ENCODE measurements at regions not wholly inside any gene's neighbourhood (a gene's known extent, or its start where the extent isn't known, plus 50 kb on each side); places are given as distances from the start of the nearest gene placed in this dataset.

DNA sequence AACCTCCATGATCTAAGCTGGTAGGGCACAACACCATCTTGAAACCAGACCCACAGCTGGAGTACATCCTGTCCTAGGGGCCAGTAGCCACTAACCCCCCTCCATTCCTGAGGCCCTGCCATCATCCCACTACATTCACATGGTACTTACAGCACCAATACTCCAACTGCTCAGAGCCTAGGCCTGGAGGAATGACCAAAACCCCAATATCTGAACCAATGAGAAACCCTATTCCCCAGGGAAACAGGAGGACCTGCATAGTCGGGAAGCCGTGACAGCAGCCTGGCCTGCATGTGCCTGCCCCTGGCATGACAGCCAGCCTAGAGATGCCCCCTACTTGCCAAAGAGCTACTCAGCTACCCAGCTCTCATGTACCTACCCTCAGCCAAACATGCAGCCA lies 65.4 kb upstream of the DMRT1 start:
- DNase-seq = no peak

DNA sequence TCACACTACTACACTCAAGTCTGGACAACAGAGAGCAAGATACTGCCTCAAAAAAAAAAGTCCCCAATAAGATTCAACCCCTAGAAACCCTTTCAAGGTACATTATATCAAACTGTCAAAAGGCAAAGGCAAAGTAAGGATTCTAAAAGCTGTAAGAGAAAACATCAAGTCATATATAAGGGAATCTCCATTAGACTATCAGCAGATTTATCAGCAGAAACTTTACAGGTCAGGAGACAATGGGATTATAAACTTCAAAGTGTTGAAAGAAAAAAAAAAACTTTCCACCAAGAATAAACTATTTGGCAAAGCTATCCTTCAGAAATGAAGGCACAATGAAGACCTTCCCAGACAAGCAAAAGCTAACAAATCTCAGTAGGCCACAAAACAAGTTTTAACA lies 63.5 kb upstream of the DMRT1 start:
- DNase-seq = no peak

DNA sequence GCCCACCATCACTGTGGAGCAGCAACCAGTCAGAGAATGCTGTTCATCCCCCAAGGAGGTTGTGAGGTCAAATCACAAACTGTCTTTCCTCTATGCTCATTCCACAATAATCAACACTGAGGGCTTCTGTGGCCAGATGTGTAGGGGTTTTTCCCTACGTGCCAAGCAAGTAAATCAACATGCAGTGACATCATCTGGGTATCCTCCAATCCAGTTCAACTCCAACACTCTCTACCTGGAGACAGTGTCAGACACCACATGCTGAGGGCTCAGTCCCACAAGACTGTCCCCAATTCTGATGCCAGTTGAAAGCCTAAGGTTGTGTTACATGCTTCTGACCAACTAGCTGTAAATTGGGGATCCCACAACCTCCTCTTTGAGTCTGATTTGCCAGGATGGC lies 57.3 kb upstream of the DMRT1 start:
- no peak for DNase-seq

DNA sequence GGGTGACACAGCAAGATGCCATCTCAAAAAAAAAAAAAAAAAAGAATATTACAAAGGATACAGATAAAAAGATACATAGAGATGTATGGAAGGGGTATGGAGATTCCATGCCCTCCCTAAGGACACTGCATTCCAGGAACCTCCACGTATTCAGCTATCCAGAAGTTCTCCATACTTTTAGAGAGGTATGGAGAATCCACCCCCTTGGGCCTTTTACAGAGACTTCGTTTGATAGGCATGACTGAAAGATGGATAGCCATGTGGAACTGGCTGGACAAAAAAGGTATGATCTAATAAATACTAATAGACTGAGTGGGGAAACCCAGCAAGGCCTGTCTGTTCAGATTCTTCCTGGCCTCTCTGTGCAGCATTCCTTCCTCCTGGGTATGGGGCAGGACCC lies 56.6 kb upstream of the DMRT1 start:
- DNase-seq = no peak

DNA sequence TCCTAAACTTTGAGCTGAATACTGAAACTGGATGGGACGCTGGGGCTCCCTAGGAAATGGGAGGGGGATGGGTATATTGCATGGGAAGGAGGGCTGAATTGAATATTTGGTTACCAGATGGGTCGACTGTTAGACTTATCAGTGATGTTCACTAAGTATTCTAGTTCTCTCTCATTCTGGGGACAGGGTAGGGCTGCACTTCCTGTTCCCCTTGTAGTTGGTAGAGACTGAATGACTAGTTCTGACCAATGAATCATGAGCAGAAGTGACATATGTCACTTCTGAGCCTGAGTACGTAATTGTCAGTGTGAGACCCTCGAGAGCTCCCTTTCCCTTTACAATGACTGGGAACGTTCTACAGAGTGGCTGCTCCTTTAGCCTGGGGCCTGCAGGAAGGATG lies 55.5 kb upstream of the DMRT1 start:
- DNase-seq = no peak

DNA sequence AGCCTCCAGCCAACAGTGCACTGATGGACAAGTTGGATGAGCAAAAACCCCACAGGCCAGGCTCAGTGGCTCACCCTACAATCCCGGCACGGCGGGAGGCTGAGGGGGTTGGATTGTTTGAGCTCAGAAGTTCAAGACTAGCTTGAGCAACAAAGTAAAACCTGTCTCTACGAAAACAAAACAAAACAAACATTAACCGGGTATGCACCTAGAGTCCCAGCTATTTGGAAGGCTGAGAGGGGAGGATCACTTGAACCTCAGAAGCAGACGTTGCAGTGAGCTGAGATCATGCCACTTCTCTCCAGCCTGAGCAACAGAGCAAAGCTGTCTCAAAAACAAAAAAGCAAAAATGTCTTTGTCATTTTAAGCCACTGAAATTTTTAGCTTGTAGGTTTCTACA lies 55.1 kb upstream of the DMRT1 start:
- DNase-seq = no peak

DNA sequence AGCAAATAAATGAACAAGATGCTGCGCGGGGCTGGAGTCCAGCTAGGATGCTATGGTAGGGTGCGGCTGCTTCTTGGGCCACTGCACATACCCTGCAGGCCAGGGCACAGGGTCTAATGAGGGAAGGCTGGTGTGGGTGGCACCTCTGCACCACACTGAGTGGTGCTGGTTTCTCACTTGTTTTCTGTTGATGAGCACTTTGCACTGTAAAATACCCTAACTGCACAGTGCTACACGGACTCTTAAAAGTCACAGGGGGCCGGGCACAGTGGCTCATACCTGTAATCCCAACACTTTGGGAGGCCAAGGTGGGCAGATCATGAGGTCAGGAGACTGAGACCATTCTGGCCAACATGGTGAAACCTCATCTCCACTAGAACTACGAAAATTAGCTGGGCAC lies 52.7 kb upstream of the DMRT1 start:
- DNase-seq = no peak
